ENCODE measurements at regions not wholly inside any gene's neighbourhood (a gene's known extent, or its start where the extent isn't known, plus 50 kb on each side); places are given as distances from the start of the nearest gene placed in this dataset.

- H3K4me3 ChIP-seq (ENCODE audit: control insufficient read depth, low read depth, low read length), result no peak overlapping the region
- peak; percentile 56 for DNase-seq (ENCODE audit: low read depth)
- no peak for TF ChIP-seq CTCF (conservative IDR thresholded peaks at IDR 0.05; ENCODE audit: control insufficient read depth, insufficient read depth, low read depth, low read length)
These were observed 184.2 kb upstream of the FOXA2 start for GRCh38 chr20:22768266-22769178.

GRCh38 chr20:22770241-22770800, 185.9 kb upstream of the FOXA2 start:
- H3K4me3 ChIP-seq (ENCODE audit: control insufficient read depth, low read depth, low read length), result no peak overlapping the region
- no peak for TF ChIP-seq CTCF (conservative IDR thresholded peaks at IDR 0.05; ENCODE audit: control insufficient read depth, insufficient read depth, low read depth, low read length)
- DNase-seq (ENCODE audit: low read depth), result peak; percentile 16

- H3K4me3 ChIP-seq (ENCODE audit: control insufficient read depth, low read depth, low read length), result no peak overlapping the region
- TF ChIP-seq CTCF (conservative IDR thresholded peaks at IDR 0.05; ENCODE audit: control insufficient read depth, insufficient read depth, low read depth, low read length), result no peak
- no peak for DNase-seq (ENCODE audit: low read depth)
These were observed 187.3 kb upstream of the FOXA2 start for GRCh38 chr20:22771706-22772105.

GRCh38 chr20:22773344-22773743, 189.0 kb upstream of the FOXA2 start:
- no peak overlapping the region for H3K4me3 ChIP-seq (ENCODE audit: control insufficient read depth, low read depth, low read length)
- no peak for TF ChIP-seq CTCF (conservative IDR thresholded peaks at IDR 0.05; ENCODE audit: control insufficient read depth, insufficient read depth, low read depth, low read length)
- DNase-seq (ENCODE audit: low read depth), result no peak

- no peak for TF ChIP-seq CTCF (conservative IDR thresholded peaks at IDR 0.05; ENCODE audit: control insufficient read depth, insufficient read depth, low read depth, low read length)
- DNase-seq (ENCODE audit: low read depth), result no peak
- H3K4me3 ChIP-seq (ENCODE audit: control insufficient read depth, low read depth, low read length), result no peak overlapping the region
These were observed 190.9 kb upstream of the FOXA2 start for GRCh38 chr20:22775256-22775655.

GRCh38 chr20:22775671-22776139, 191.3 kb upstream of the FOXA2 start:
- H3K4me3 ChIP-seq (ENCODE audit: control insufficient read depth, low read depth, low read length), result no peak overlapping the region
- no peak for TF ChIP-seq CTCF (conservative IDR thresholded peaks at IDR 0.05; ENCODE audit: control insufficient read depth, insufficient read depth, low read depth, low read length)
- DNase-seq (ENCODE audit: low read depth), result peak; percentile 74
